ENCODE measurements at regions not wholly inside any gene's neighbourhood (a gene's known extent, or its start where the extent isn't known, plus 50 kb on each side); places are given as distances from the start of the nearest gene placed in this dataset.
"Not testable (repeated sequence)": the region's sequence is repeated elsewhere in the genome, so short reads cannot be mapped to it uniquely, and the experiment has no call there.

- no peak for DNase-seq
These were observed 80.8 kb upstream of the AGAP1 start for GRCh38 chr2:235413064-235413463.

- DNase-seq: no peak
These were observed 79.4 kb upstream of the AGAP1 start for GRCh38 chr2:235414422-235414821.

GRCh38 chr2:235416858-235417499 is 76.9 kb upstream of the AGAP1 start:
- no peak for DNase-seq

- no peak for DNase-seq
These were observed 74.9 kb upstream of the AGAP1 start for GRCh38 chr2:235418918-235419317.

- no peak for DNase-seq
These were observed 73.8 kb upstream of the AGAP1 start for GRCh38 chr2:235419996-235420395.

GRCh38 chr2:235421618-235422017 is 72.2 kb upstream of the AGAP1 start:
- DNase-seq: no peak

GRCh38 chr2:235430366-235431083 is 63.3 kb upstream of the AGAP1 start:
- no peak for DNase-seq

- DNase-seq: no peak
These were observed 60.9 kb upstream of the AGAP1 start for GRCh38 chr2:235432741-235433520.

- no peak for DNase-seq
These were observed 60.0 kb upstream of the AGAP1 start for GRCh38 chr2:235433860-235434259.

- no peak for DNase-seq
These were observed 53.7 kb upstream of the AGAP1 start for GRCh38 chr2:235439959-235440662.

- DNase-seq: not testable (repeated sequence)
These were observed 50.3 kb upstream of the AGAP1 start for GRCh38 chr2:235443580-235443979.
